Stomach smooth muscle (tissue), 2 donors: ENCODE measurements at regions not wholly inside any gene's neighbourhood (a gene's known extent, or its start where the extent isn't known, plus 50 kb on each side); places are given as distances from the start of the nearest gene placed in this dataset.
"Not testable (repeated sequence)": the region's sequence is repeated elsewhere in the genome, so short reads cannot be mapped to it uniquely, and the experiment has no call there.

Experiments used
- H3K27ac ChIP-seq: one replicate; pipeline ENCODE4 v1.7.0; 2013; ENCODE audit warnings: mild to moderate bottlenecking, low read length, inconsistent platforms
- H3K27me3 ChIP-seq, 2 donors: one replicate each; pipeline ENCODE4 v1.7.0; 2013; ENCODE audit warnings: low read length in 2 of 2; ENCODE audit not compliant: insufficient read depth in 2 of 2, control insufficient read depth in 1 of 2
- H3K36me3 ChIP-seq, 2 donors: one replicate each; pipeline ENCODE4 v1.7.0; 2013; ENCODE audit warnings: low read length in 2 of 2; ENCODE audit not compliant: control insufficient read depth in 2 of 2, insufficient read depth in 2 of 2
- H3K4me1 ChIP-seq: one replicate; pipeline ENCODE4 v1.7.0; 2013; ENCODE audit warnings: low read length; ENCODE audit not compliant: control insufficient read depth, insufficient read depth
- H3K4me3 ChIP-seq, 2 donors: one replicate each; pipeline ENCODE4 v1.7.0; 2013; ENCODE audit warnings: low read length in 2 of 2
- H3K9ac ChIP-seq, 2 donors: one replicate each; pipeline ENCODE4 v1.7.0; 2013; ENCODE audit warnings: low read length in 2 of 2, mild to moderate bottlenecking in 1 of 2
- H3K9me3 ChIP-seq, 2 donors: one replicate each; pipeline ENCODE4 v1.7.0; 2013; ENCODE audit warnings: low read length in 2 of 2; ENCODE audit not compliant: control insufficient read depth in 2 of 2
- donor health status: healthy.
- donor health status: Pancreatic carcinoma.

GRCh38 chr1:67551375-67551774 lies 121.2 kb upstream of the SERBP1 start:
- H3K36me3 ChIP-seq, result no peaks in the 10 kb centered on the region
- H3K27me3 ChIP-seq, result no peaks in the 10 kb centered on the region
- no peak overlapping the region for H3K4me3 ChIP-seq
- H3K9ac ChIP-seq, result no peak overlapping the region
- H3K4me1 ChIP-seq, result no peaks in the 10 kb centered on the region
- no peak overlapping the region for H3K27ac ChIP-seq
- no peaks in the 10 kb centered on the region for H3K9me3 ChIP-seq

DNA sequence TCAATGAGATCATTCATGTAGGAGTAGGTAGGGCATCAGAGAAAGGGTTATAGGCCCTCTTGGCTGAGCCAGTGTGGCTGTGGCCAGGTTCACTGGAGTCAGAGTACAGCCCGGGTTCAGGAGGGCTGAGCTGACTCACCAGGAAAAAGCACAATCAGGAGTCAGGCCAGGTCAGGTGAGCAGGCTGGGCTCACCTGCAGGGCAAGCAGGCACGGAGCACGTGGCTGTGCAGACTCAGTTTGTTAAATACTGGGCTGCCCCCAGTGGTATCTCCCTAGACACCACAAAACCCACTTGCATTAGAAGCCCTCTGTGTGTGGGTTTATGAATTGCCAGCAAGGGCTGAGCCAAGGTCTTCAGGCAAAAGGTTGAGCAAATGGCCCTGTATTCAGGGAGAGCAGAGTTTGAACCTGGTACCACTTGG lies 122.1 kb upstream of the SERBP1 start:
- H3K9me3 ChIP-seq, result no peaks in the 10 kb centered on the region
- no peak overlapping the region for H3K9ac ChIP-seq
- no peak overlapping the region for H3K4me3 ChIP-seq
- H3K27ac ChIP-seq, result no peak overlapping the region
- H3K36me3 ChIP-seq, result no peaks in the 10 kb centered on the region
- H3K27me3 ChIP-seq, result no peaks in the 10 kb centered on the region
- no peaks in the 10 kb centered on the region for H3K4me1 ChIP-seq

DNA sequence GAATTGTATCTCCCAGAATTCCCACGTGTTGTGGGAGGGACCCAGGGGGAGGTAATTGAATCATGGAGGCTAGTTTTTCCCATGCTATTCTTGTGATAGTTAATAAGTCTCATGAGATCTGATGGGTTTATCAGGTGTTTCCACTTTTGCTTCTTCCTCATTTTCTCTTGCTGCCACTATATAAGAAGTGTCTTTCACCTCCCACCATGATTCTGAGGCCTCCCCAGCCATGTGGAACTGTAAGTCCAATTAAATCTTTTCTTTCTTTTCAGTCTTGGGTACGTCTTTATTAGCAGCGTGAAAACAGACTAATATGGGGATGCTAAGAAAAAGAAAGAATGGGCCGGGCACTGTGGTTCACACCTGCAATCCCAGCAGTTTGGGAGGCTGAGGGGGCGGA lies 124.0 kb upstream of the SERBP1 start:
- not testable (repeated sequence) for H3K4me1 ChIP-seq

DNA sequence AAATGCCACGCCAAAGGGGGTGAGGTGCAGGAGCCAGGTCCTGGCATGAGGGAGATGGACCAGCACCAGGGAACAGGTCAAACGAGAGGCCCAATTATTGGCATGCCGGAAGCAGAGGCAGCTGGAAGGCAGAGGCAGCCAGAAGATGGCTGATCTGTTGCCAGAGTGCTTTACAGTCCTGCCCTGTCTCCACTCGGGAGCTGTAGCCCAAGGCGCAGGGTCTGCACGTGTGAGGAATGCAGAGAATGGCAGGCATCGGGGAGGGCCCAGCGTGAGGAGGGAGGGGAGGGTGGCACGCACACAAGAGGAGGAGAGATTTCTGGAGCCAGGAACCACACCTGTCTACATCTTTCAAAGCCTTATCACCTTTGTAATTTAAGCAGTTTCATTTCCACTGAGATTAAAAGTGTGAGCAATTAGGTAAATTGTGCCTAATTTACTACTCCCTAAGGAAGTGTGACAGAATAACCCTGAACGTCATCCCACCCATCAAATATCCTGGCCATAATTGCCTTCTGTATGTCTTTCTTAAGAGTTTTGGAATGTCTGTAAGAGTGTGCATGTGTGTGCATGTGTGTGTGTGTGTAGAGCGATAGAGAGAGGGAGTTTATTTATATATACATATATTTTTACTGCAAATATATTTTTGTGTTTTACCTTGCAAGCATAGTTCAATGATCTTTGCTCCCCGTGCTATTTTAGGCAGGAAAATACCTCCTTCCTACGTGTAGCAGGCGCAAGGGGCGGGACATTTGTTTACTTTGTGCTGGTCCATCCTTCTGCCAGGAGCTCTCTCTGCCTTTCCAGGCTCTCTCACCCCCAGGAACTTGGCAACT lies 125.5 kb upstream of the SERBP1 start:
- H3K9ac ChIP-seq, result no peak overlapping the region
- no peak overlapping the region for H3K27ac ChIP-seq
- peaks cover 8% of the 10 kb centered on the region for H3K4me1 ChIP-seq
- no peaks in the 10 kb centered on the region for H3K9me3 ChIP-seq
- H3K4me3 ChIP-seq, result no peak overlapping the region
- no peaks in the 10 kb centered on the region for H3K36me3 ChIP-seq
- H3K27me3 ChIP-seq, result no peaks in the 10 kb centered on the region

More for the DNA sequence above, 124.0 kb upstream of the SERBP1 start:
- H3K27ac ChIP-seq, H3K9ac ChIP-seq, H3K4me3 ChIP-seq, H3K27me3 ChIP-seq, H3K9me3 ChIP-seq, H3K36me3 ChIP-seq: not testable (repeated sequence)

- Histone ChIP-seq H3K4me3 (no peak overlapping the region), H3K27ac (no peak overlapping the region), H3K27me3 (no peaks in the 10 kb centered on the region), H3K9me3 (no peaks in the 10 kb centered on the region), H3K36me3 (no peaks in the 10 kb centered on the region), H3K4me1 (peaks cover 8% of the 10 kb centered on the region), H3K9ac (no peak overlapping the region)
These were observed 126.2 kb upstream of the SERBP1 start for GRCh38 chr1:67556297-67556900.

DNA sequence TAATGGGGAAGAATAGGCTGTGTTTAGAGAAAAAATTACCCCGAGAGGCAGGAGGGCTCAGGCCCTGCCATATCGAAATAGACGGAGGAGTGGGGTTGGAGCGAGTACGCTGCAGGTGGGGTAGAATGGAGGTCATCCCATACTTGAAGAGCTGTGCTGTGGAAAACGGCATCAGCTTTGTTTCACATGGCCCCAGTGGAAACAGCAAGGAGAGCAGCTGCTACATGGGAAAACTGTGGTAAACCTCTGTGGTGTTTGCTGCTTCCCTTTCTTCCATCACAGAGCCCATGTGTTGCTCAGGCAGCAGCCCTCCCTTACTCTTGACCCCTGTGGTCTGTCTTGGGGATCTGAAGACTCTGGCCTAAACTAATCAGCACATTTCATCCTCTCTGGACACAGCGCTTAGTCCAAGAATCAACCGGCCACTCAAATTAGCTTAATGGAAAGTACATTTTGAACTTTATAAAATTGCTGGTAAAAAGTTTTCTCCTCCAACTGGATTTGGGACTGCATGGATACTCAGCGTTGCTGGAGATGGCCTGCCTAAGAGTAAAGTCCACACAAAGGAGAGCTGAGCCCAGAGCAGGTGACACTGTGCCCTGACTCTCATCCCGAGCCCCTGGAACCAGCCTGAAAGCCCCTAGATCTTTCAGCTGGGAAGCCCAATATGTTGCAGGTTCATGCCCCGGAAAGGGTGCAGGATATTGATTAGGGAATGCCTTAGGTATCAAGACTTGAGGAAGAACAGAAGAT lies 127.1 kb upstream of the GADD45A start:
- Histone ChIP-seq H3K9ac (no peak overlapping the region), H3K36me3 (no peaks in the 10 kb centered on the region), H3K27me3 (no peaks in the 10 kb centered on the region), H3K4me3 (no peak overlapping the region), H3K27ac (no peak overlapping the region), H3K9me3 (no peaks in the 10 kb centered on the region), H3K4me1 (peaks cover 13% of the 10 kb centered on the region)

- no peak overlapping the region for H3K9ac ChIP-seq
- H3K27ac ChIP-seq, result no peak overlapping the region
- peak overlapping the region in 1 of 2 donors; percentile 49 for H3K4me3 ChIP-seq
These were observed 126.4 kb upstream of the GADD45A start for GRCh38 chr1:67558449-67559193.

GRCh38 chr1:67559222-67559700 lies 125.7 kb upstream of the GADD45A start:
- Histone ChIP-seq H3K4me1 (peaks cover 13% of the 10 kb centered on the region), H3K9me3 (no peaks in the 10 kb centered on the region), H3K27me3 (no peaks in the 10 kb centered on the region), H3K27ac (peak overlapping the region; percentile 18), H3K9ac (peak overlapping the region in 1 of 2 donors; percentile 21), H3K36me3 (no peaks in the 10 kb centered on the region), H3K4me3 (peak overlapping the region in 1 of 2 donors; percentile 49)

More at GRCh38 chr1:67558449-67559193, 126.4 kb upstream of the GADD45A start:
- no peaks in the 10 kb centered on the region for H3K27me3 ChIP-seq
- H3K36me3 ChIP-seq, result no peaks in the 10 kb centered on the region
- no peaks in the 10 kb centered on the region for H3K9me3 ChIP-seq
- peaks cover 13% of the 10 kb centered on the region for H3K4me1 ChIP-seq

DNA sequence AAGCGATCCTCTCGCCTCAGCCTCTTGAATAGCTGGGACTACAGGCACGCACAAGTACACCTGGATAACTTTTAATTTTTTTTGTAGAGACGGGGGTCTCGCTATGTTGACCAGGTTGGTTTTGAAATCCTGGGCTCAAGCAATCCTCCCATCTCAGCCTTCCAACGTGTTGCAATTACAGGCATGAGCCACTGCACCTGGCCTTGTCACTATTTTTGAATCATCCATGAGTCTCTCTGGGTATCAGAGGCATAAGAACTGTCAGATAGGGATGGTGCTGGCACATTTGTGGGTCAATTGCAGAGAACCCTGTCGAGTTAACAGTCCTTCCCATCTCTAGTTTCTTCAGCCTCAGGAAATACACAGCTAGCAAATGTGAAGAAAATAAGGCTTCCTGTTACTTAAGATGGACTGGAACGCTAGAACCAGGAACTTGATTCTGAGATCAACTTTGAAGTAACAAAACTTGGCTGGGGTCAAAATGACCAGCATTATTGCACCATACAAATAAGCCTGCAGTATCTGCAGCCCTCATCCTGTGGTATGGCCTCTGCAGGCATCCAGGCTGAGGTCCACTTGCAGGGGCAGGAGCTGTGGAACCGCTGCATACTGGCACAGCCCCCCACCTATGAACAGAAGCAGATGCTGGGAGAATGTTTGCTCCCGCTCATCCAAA lies 124.3 kb upstream of the GADD45A start:
- H3K9me3 ChIP-seq, result no peaks in the 10 kb centered on the region
- H3K4me3 ChIP-seq, result no peak overlapping the region
- no peak overlapping the region for H3K27ac ChIP-seq
- no peak overlapping the region for H3K9ac ChIP-seq
- no peaks in the 10 kb centered on the region for H3K36me3 ChIP-seq
- H3K4me1 ChIP-seq, result peaks cover 13% of the 10 kb centered on the region
- H3K27me3 ChIP-seq, result no peaks in the 10 kb centered on the region

DNA sequence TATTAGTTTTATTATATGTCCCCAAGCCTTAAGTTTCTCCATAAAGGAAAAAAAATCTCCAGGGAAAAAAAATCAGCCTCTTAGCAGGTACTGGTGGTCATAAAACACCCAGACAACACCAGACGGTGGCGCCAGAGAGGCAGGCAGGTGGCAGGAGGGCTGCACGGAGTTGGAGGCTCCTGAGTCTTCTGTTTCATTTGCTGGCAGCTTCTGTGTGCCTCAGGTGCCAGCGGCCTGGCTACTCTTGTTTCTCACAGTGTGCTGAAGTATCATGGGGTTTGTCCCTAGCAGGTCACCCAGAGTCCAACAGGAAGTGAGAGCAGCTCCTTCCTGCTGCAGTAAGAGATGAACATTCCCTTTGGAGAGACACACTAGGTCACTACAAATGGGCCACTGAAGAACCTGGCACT lies 123.3 kb upstream of the GADD45A start:
- H3K4me1 ChIP-seq, result peaks cover 13% of the 10 kb centered on the region
- H3K9me3 ChIP-seq, result no peaks in the 10 kb centered on the region
- no peaks in the 10 kb centered on the region for H3K36me3 ChIP-seq
- H3K9ac ChIP-seq, result no peak overlapping the region
- H3K27me3 ChIP-seq, result no peaks in the 10 kb centered on the region
- no peak overlapping the region for H3K4me3 ChIP-seq
- no peak overlapping the region for H3K27ac ChIP-seq
